Amniotic stem cell (primary cell): ENCODE measurements at regions not wholly inside any gene's neighbourhood (a gene's known extent, or its start where the extent isn't known, plus 50 kb on each side); places are given as distances from the start of the nearest gene placed in this dataset.
"Not testable (repeated sequence)": the region's sequence is repeated elsewhere in the genome, so short reads cannot be mapped to it uniquely, and the experiment has no call there.

Experiments
- DNase-seq: peaks from one replicate; lab custom pipeline; 2025; lab: John Stamatoyannopoulos, UW

DNA sequence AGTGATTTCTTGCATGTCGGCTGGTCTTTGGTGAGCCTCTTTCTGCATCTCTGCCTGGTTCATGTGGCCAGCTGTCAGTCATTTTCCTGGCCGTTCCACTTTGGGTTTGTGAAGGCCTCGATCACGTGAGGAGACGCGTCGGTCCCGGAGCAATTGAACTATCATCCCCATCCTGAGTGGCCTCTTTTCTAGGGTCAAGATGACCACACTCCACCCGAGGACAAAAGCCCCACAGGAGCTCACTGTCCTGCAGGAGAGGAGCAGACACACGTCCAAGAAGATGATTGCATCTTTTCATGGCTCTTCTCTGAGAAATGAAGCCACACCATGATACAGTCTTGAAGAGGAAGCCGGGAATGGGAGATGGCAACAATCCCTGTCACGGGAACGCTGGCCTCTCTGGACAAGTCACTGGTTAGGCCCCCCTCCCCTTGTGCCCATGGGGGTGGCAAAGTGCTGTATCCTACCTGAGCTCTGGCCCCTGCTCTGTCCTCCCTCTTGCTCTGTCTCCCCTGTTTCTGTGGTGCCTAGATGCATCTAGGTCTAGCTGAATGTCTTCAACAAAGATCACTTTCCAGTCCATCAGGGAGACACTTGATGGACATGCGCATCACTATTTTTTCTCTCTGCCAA is 291.4 kb upstream of the ZNF337 start:
- DNase-seq: not testable (repeated sequence)

DNA sequence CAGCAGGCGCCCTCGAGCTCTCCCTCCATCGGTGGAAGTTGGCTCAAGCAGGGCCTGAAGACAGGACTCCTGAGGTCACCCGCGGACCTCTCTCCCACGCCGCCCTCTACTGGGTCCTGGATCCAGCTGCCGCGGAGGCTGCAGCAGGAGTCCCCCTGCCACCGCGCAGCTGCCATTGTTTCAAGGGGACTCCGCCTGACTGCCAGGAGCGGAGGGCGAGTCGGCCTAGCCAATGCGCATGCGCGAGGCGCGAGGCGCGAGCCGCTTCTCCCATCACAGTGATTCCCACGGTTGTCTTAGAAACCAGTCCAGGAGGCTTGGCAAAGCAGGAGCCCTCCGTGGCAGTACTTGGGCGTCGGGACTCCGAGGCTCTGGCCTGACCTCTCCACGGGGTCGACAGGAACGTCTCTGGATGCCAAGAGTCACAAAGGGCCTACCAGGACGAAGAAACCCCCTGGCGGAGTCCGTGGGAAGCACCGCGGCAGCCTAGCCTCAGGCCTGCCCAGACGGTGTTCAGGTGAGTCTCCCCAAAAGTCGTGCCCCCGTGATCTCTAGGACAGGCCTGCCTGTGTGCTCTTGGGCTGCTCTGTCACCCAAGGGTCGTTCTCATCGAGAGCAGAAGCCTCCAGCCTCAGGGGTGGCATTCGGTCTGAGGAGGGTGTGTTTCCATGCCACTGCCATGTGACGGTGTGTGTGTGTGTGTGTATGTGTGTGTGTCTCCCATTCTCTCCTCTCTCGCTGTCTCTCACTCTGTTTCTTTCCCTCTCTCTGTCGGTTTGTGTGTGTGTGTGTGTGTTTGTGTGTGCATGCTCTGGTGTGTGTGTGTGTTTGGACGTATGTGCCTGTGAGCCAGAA is 290.6 kb upstream of the ZNF337 start:
- DNase-seq: no peak

DNA sequence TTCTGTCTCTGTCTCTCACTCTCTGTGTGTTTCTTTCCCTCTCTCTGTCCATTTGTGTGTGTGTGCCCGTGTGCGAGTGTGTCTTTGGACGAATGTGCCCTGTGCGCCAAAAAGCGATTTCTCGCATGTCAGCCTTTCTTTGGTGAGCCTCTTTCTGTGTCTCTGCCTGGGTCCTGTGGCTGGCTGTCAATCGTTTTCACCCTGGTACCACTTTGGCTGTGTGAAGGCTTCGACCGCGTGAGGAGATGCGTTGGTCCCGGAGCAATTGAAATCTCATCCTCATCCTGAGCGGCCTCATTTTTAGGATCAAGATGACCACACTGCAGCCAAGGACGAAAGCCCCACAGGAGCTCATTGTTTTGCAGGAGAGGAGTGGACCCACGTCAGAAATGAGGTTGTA is 288.9 kb upstream of the ZNF337 start:
- DNase-seq: no peak

DNA sequence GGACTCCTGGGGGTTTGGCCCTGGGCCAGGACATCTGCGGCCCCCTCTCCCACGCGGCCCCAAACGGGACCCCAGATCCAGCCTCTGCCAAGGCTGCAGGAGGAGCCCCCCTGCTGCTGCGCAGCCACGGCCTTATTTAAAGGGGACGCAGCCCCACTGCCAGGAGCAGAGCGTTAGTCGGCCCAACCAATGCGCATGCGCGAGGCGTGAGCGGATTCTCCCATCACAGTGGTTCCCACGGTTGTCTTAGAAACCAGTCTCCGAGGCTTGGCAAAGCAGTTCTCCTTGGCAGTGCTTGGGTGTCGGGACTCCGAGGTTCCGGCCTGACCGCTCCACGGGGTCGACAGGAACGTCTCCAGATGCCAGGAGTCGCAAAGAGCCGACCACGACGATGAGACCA is 288.3 kb upstream of the ZNF337 start:
- DNase-seq: no peak

DNA sequence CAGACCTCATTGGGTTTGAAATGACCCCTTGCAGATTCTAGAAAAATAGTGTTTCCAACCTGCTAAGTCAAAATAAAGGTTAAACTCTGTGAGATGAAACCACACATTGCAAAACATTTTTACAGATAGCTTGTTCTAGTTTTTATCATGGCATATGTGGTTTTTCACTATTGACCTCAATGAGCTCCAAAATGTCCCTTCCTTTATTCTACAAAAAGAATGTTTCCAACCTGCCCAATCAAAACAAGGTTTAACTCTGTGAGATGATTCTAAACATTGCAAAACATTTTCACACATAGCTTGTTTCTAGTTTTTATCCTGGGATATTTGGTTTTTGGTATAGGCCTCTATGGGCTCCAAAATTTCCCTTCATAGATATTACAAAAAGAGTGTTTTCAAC is 286.0 kb upstream of the ZNF337 start:
- DNase-seq: not testable (repeated sequence)

DNA sequence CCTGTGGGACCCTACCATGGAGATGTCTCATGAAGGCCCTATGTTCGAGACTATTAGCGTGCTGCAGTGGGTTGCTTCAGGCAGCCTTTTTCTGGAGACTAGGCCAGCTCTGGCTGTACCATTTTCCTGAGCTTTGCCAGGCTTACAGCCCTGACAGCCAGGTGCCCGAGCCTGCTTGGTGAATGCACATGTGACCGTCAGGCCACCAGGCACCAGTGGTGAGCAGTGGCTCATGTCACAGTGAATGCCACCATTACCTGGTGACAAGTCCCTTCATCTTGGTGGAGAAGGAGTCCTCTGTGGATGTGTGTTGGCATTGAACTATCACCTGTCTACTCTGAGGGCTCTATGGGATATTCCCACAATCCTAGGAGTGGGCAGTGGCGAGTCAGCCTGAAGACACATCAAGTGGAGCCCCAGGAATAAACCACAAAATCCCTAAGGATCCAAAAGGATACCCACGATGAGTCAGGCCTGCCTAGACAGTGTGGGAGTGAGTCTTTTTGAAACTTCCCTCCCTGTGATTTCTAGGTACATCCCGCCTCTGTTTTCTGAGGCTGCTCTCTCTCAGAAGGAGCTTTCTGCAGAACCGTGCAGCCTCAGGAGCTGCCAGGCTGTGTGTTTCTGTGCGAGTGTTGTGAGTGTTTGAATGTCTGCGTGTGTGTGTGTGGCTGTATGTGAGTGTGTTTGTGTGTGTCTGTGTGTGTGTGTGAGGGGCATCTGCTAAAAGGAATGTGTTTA is 282.0 kb upstream of the ZNF337 start:
- DNase-seq: not testable (repeated sequence)

DNA sequence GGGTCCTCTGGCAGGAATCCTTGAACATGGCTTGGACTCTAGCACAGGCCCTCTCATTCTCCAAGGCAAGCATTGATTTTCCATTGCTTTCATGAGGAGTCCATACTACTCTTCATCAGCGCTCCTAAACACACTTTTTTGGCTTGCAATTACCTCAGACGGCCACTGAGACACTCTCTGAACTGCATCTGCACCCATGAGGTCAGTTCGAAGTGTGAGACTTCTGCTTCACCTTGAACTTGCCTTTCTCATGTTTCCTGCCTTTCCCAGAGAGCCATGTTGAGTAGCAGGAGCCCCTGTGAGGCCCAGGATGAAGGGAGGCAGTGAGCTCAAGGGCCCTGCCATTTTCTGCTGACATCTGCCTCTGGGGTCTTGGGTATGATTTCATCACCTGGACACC is 279.2 kb upstream of the ZNF337 start:
- not testable (repeated sequence) for DNase-seq

DNA sequence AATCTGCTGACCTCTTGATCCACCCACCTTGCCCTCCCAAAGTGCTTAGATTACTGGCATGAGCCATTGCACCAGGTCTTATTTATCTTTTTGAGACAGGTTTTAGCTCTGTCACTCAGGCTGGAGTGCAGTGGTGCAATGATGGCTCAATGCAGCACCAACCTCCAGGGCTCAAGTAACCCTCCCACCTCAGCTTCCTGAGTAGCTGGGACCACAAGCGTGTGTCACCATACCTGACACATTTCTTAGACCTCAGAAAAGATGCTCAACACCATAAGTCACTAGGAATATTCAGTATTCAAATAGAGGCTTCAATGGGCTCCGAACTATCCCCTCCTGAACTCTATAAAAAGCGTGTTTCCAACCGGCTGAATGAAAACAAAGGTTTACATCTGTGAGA is 268.6 kb upstream of the ZNF337 start:
- DNase-seq: not testable (repeated sequence)

DNA sequence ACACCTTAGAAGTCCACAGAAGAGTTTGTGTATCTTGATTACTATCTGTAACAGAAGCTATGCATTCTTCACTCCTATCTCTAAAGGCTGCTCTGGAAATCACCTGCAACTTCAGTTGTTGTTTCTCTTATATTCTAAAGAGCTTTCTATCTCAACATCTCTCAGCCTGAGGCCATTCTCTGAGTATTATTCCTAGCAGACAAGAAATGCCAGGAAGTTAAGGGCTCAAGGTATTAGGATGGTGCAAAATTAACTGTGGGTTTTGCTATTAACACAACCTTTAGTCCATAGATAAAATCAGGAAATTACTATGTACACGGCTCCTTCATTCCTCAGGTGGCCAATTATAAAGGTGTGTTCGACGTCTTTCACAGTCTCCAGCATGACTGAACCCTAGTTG is 257.2 kb upstream of the ZNF337 start:
- not testable (repeated sequence) for DNase-seq

DNA sequence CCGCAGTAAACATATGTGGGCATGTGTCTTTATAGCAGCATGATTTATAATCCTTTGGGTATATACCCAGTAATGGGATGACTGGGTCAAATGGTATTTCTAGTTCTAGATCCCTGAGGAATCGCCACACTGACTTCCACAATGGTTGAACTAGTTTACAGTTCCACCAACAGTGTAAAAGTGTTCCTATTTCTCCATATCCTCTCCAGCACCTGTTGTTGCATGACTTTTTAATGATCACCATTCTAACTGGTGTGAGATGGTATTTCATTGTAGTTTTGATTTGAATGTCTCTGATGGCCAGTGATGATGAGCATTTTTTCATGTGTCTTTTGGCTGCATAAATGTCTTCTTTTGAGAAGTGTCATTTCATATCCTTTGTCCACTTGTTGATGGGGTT is 238.6 kb upstream of the ZNF337 start:
- not testable (repeated sequence) for DNase-seq

DNA sequence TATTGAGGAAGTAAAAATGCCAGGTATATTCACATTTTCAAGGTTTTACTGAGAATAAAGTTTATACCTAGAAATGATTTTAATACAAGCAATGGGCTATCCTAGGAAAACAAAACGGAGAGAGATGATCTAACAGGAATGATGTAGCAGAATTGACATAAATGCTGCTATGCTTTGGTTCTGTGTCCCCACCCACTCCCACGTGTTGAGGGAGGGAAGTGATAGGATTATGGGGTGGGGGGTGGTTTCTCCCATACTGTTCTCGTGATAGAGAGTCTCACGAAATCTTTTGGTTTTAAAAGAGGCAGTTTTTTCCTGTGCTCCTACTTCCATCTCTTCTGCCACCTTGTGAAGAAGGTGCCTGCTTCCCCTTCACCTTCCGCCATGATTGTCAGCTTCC is 236.2 kb upstream of the ZNF337 start:
- not testable (repeated sequence) for DNase-seq

DNA sequence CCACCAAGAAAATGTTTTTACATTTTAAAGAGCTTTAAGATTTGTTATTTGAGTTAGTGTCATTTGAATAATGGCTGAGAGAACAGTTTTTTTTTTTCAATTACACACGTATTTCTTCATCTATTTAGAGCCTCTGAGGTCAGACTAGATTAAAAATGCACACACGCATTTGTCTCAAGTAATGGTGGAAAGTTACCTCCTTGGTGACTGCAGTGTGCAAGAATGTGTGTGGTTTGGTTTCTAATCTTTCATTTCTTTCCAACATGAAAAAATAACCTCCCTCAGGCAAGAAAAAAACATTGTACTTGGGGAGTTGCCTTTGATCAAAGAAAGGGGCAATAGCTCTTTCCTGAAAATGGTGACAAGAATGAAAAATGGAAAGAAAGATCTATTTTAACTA is 235.5 kb upstream of the ZNF337 start:
- not testable (repeated sequence) for DNase-seq

DNA sequence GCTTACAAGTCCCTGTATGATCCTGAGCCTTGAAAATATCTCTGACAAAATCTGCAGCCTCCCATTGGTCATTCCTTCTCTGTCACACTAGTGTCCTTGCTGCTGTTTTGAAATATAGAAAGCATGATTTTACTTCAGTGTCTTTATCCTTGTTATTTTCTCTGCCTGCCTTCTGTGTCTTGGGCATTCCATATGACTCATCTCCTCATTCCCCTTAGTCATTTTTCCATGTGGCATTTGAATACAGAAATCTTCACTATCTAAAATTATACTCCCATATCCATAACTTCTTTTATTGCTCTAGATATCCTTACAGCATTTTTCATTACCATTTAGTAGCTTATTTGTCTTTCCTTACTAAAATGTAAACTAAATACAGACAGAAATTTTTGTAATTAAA is 205.7 kb upstream of the ZNF337 start:
- DNase-seq: peak; percentile 17

DNA sequence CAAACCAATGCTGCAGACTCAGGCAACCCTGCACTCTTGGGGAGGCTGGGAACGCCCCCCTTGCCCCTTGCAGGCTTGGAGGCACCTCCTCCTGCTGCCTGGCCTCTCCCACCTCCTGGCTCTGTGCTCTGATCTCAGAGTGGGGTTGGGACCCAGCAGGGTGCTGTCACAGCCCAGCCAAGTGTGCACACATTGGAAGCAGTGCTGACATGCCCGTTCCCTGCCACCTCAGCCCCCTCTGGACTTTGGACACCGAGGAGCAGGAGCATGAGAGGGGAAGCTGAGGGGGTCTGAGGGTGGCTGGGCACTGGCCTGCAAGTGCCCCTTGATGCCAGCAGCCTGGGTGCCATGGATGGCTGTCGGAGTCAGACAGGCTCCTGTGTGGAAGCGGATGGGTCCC is 202.0 kb upstream of the ZNF337 start:
- DNase-seq: not testable (repeated sequence)

DNA sequence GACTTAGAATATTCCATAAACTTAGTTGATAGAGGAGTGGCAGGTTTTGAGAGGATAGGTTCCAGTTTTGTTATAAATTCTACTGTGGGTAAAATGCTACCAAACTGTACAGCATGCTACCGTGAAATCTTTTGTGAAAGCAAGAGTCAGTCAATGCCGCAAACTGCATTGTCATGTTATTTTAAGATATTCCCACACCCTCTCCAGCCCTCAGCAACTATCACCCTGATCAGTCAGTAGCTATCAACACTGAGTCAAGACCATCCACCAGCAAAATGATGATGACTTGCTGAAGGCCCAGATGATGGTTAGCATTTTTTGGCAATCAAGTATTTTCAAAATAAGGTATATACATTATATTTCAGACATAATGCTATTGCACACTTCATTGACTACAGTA is 182.4 kb upstream of the ZNF337 start:
- not testable (repeated sequence) for DNase-seq

DNA sequence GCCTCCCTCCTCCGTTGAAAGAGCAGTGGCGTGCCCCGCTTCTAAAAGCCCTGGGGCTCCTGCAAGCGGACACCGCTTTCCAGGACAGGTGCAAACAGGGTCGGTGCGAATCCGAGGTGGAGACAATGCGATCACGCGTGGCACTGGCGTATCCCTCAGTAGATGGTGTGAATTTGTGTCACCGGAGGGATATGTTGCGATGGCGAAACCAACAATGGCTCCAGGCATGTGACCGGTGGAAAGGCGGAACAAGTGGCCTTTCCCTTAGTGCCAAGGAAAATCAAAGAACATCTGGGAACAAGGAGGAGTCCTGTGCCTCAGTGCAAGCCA is 172.0 kb upstream of the ZNF337 start:
- DNase-seq: not testable (repeated sequence)

DNA sequence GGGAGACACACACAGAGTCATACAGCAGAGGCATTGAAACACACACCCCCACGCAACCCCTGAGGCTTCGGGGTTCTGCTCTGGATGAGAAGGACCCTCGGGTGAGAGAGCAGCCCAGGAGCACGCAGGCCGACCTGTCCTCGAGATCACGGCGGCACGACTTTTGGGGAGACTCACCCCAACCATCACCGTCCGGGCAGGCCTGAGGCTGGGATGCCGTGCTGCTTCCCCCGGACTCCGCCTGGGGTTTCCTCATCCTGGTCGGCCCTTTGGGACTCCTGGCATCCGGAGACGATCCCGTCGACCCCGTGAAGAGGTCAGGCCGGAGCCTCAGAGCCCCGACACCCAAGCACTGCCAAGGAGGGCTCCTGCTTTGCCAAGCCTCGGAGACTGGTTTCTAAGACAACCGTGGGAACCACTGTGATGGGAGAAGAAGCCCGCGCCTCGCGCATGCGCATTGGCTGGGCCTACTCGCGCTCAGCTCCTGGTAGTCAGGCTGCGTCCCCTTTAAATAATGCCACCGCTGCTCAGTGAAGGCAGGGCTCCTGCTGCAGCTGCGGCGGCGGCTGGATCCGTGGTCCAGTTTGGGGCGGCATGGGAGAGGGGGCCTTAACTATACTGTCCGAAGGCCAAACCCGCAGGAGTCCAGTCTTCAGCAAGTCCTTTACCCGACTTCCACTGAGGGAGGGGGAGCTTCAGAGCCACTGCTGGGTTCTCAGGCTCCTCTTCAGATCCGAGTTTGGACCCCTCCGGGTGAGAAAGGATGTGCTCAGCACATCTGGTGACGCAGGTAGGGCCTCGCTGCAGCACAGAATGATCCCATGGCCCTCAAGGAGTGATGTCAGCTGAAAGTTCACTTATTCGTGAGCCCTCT is 171.4 kb upstream of the ZNF337 start:
- DNase-seq: no peak

DNA sequence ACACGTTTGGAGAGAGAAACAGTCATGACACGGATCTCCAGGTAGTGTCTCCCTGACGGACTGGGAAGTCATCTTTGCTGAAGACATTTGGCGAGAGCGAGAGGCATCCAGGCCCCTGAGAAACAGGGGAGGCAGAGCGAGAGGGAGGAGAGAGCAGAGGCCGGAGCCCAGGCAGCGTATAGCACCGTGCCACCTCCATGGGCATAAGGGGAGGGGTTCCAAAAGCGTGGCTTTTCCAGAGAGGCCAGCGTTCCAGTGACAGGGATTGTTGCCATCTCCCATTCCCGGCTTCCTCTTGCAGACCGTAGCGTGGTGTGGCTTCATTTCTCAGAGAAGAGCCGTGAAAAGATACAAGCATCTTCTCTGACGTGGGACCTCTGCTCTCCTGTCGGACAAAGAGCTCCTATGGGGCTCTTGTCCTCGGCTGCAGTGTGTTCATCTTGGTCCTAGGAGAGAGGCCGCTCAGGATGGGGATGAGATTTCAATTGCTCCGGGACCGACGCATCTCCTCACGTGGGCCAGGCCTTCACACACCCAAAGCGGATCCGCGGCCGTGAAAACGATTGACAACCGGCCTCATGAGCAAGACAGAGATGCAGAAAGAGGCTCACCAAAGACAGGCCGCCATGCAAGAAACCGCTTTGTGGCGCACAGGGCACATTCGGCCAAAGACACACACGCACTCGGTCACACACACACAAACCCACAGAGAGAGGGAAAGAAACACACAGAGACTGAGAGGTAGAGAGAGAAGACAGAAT is 170.5 kb upstream of the ZNF337 start:
- not testable (repeated sequence) for DNase-seq

DNA sequence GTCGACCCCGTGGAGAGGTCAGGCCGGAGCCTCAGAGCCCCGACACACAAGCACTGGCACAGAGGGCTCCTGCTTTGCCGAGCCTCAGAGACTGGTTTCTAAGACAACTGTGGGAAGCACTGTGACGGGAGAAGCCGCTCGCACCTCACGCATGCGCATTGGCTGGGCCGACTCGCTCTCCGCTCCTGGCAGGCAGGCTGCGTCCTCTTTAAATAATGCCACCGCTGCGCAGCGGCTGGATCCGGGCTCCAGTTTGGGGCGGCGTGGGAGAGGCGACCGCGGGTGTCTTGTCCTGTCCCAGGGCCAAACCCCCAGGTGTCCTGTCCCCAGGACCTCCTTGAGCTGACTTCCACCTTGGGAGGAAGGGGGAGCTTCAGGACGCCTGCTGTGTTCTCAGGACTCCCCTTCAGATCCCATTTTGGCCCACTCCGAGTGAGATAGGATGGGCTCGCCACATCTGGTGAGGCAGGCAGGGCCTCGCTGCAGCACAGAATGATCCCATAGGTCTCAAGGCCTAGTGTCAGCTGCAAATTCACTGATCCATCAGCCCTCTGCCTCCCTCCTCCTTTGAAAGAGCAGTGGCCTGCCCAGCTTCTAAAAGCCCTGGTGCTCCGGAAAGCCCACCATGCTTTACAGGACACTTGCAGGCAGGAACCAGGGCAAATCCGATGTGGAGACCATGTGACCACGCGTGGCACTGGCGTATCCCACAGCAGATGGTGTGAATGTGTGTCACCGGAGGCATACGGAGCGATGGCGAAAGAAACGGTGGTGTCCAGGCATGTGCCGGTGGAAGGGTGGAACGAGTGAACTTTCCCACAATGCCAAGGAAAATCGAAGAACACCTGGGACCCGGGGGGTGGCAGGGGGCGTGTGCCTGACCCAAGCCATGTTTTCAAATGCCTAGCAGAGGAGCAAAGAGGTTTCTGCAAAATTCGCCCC is 169.3 kb upstream of the ZNF337 start:
- peak; percentile 35 for DNase-seq
